HuH-7.5 (cell line): ENCODE measurements at regions not wholly inside any gene's neighbourhood (a gene's known extent, or its start where the extent isn't known, plus 50 kb on each side); places are given as distances from the start of the nearest gene placed in this dataset.

Experiments used
- DNase-seq: peaks from one replicate; pipeline ENCODE4 v3.0.0; 2011; ENCODE audit warnings: low spot score

- DNase-seq, result no peak
Observed at GRCh38 chr4:166491635-166492034, 618.6 kb downstream of the TLL1 start.

DNA sequence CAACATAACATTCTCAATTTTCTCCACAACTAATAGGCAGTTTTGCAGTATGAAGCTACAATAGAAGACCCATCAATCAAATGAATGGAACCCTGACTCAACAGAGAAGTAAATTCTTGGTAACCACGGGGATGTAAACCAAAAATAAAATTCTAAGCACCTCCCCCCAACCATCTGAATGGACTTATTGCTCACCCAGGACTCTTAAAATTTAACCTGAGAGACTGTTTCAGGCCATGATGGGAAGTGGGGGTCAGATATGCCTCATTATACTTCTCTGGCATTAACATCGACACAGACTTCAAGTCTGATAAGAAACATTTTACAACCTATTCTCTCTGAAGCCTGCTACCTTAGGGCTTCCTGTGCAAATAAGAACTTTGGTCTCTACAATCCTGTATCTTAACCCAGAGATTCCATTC is 620.9 kb downstream of the TLL1 start:
- no peak for DNase-seq

DNA sequence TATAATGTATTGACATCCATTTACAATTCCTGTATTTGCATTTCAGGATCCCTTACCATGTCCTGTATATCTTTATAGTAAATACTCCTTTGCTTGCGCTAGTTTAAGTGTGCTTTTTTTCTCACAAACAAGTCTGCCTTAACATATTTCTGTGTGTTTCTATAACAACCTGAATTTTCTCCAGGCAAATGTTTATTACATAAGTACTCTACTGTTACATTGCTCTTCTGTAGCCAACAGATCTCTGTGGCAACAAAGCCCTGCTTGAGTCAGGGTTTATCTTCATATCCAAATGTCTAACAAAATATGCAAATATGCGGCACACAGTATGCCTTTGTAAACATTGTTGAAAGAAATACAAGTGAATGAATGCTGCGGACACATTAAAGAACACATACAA is 625.5 kb downstream of the TLL1 start:
- no peak for DNase-seq

- DNase-seq, result no peak
Observed at GRCh38 chr4:166499820-166500219, 626.8 kb downstream of the TLL1 start.

- peak; percentile 11 for DNase-seq
Observed at GRCh38 chr4:166501941-166502382, 628.9 kb downstream of the TLL1 start.

DNA sequence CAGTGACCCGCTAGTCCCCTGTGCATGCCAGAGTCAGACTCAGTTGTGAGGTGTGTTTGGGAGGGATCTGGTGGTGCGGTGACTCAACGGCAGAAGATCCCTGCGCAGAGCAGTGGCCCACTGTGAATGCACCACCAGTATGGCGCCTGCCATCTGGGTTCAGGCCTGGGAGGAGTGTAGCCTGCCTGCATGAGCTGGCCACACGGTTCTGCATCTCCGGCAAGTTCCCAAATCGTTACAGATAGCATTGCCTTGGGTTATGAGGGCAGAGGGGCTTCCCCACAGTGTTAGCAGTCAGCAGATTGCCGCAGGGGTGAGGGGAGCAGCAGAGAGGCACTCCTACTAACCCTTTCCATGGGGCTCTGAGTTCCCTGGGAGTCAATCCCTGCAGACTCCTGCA is 629.6 kb downstream of the TLL1 start:
- DNase-seq, result no peak

GRCh38 chr4:166506051-166506450 is 633.0 kb downstream of the TLL1 start:
- no peak for DNase-seq

DNA sequence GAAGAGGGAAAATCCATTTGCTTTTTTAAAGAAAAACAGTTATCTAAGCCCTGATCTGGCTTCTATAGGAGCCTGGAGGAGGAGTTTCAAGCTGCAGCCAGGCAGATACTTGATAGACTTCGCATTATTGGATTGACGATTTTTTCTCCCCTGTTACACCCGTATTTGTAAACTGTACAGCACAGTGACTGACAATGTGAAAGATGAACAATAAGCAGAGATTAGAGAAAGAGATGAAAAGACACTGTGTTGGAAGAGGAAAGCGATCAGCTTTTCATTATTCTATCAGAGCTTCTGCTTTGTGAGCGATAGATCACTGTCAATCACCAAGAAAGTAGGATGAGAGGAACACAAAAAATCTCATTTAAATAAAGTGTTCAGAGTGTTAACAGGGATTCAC is 639.2 kb downstream of the TLL1 start:
- no peak for DNase-seq

- no peak for DNase-seq
Observed at GRCh38 chr4:166518315-166518714, 645.3 kb downstream of the TLL1 start.

GRCh38 chr4:166518776-166519175 is 645.7 kb downstream of the TLL1 start:
- no peak for DNase-seq

- no peak for DNase-seq
Observed at GRCh38 chr4:166519774-166520173, 646.7 kb downstream of the TLL1 start.

DNA sequence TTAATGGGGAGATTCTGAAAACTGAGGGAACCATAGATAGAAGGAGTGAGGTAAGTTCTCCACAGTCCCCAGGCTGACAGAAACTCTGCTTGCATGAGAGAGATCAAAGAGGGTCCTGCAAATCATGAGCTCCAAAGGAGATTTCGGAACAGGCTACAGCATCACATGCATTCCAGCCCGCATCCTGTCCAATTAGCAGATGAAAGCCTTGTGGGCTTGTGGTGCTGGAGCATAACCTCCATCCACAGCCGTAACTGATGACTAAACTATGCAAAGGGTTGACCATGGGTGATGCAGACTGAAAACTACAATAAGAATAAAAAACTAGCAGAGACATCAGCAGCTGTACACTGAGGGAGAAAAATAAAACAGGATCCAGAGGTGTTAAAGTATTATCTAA is 654.5 kb downstream of the TLL1 start:
- DNase-seq, result no peak

- DNase-seq, result no peak
Observed at GRCh38 chr4:166531703-166532102, 658.7 kb downstream of the TLL1 start.

DNA sequence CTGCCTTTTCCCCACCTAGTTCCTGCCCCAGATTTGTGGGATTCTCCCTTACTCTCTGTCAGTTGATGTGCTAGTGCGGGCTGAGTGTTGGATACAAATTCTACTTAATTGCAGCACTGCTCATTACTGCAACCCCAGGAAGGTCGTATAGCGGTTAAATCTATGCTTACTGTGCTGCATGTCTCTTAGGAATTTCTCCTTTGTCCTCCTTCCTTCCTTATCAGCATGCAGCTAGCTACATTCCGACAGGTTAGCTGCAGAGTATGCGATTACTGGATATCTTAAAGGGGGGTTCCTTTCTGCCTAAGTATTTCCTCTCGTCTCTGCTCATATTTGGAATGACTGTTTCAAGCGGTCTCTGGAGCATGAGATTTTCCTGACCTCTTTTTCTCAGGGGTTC is 662.8 kb downstream of the TLL1 start:
- no peak for DNase-seq

DNA sequence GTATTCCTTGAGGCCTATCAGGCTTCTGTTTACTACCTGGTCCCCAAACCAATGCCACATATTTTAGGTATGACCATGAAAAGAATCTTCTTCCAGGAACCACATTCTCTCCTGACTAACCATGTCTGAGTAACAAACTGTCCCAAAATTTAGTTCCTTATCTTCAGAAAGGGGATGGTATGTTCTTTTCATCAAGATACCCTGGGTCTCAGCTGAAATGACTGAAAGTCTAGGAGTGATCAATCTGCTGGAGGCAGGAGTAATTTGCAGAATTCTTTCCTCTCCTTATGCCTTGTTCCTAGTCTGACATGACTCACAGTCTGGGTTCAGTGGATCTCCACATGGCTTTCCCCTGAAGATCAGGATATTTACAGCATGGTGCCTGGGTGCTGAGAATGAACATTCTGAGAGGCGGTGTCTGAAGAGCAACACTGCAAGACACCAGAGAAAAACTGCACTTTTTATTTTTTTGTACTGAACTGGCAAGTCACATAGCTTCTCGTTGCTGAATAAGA is 665.5 kb downstream of the TLL1 start:
- DNase-seq, result no peak

DNA sequence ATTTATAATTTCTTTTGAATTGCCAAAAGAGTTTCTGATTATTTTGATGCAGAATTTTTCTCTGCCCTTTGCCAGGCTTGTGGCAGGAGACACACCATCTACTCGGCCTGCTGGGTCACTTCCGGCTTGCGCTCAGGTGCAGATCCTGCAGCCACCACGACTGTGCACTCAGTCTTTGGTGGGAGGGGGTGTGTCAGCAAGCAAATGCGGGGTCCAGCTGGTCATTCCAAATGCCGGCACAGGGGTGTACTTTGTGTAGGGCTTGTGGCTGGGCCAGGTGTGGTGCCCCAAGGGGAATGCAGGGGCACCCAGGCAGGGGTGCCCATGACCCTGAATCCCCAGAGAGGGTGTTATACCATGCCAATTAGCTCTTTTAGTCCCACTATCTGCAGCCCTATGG is 673.0 kb downstream of the TLL1 start:
- no peak for DNase-seq

- DNase-seq, result no peak
Observed at GRCh38 chr4:166577639-166578038, 656.7 kb downstream of the SPOCK3 start.

DNA sequence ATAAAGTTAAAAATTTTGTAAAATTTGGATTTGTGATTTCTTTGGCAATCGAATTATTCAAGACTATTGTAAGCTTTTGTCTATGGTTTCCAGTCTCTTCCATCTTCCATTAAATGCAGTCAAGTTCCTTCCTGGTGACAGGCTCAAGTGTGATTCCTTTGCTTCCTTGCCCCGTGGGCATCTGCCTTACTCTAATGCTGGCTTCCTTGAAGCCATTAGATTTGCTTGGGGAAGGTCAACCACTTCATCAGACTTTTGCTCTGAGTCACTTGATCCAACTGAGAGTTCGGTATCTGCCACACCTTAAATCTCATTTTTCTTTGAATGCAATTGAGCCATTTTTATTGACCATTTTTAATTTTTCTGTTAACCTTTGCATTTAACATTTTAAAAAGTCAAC is 648.8 kb downstream of the SPOCK3 start:
- no peak for DNase-seq

GRCh38 chr4:166594326-166594946 is 639.9 kb downstream of the SPOCK3 start:
- peak; percentile 6 for DNase-seq

DNA sequence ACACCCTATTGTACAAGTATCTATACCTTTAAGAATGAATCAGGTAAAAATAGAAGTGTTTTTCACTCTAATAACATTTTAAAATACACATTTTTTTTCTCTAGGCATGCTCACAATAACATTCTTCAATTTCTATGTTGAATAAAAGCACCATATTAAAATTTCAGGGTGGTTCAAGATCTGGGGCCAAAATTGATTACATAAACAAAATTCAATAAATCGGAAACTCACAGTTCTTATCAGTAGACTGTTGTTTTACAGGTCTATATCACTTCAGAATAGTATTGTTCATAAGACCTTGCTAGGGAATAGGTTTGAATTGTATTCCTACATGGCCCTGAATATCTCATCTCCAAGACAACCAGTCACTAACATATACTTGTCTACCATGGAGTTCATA is 634.0 kb downstream of the SPOCK3 start:
- no peak for DNase-seq

DNA sequence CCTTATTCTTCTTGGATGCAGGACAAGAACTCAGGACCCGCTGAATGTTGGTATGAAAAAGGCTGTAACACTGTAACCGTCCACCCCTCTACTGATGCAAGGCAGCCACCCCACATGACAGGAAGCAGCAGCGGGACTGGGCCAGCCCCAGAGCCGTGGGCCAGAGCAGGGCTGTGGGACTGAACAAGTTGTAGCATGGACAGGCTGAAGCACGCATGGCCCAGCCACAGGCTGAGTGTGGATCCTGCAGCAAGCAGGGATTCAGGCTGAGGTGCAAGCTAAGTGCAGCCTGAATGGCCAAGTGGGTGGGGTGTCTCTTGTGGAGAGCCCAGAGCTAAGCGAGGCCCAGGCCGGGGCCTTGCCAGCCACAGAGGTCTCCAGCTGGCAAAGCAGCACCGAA is 632.2 kb downstream of the SPOCK3 start:
- DNase-seq, result no peak

- no peak for DNase-seq
Observed at GRCh38 chr4:166622425-166622977, 611.8 kb downstream of the SPOCK3 start.

GRCh38 chr4:166625018-166625637 is 609.2 kb downstream of the SPOCK3 start:
- no peak for DNase-seq

GRCh38 chr4:166628454-166628853 is 605.8 kb downstream of the SPOCK3 start:
- no peak for DNase-seq
